CD4-positive, alpha-beta T cell (primary cell): ENCODE measurements at regions not wholly inside any gene's neighbourhood (a gene's known extent, or its start where the extent isn't known, plus 50 kb on each side); places are given as distances from the start of the nearest gene placed in this dataset.

Experiments
- ATAC-seq: fragments of 200-7000 bp; cut with Tn5 transposase; one replicate; pipeline ENCODE4 v1.10.0; 2022; ENCODE audit warnings: mild to moderate bottlenecking; ENCODE audit not compliant: poor library complexity
- CTCF ChIA-PET: fragments of 350-600 bp; sonication (Branson Sonifier 250); formaldehyde crosslinking; loops from one replicate; lab custom pipeline; 2021; ENCODE audit warnings: antibody characterized with exemption, inconsistent platforms; lab: Charles Lee
- POLR2A ChIA-PET: fragments of 350-600 bp; sonication (Branson Sonifier 250); formaldehyde crosslinking; loops from one replicate; lab custom pipeline; 2021; ENCODE audit warnings: antibody characterized with exemption, inconsistent platforms; lab: Charles Lee
- DNase-seq, 14 experiments: peaks; one replicate each; pipeline ENCODE4 v3.0.0-alpha.2; 2013 to 2020; ENCODE audit warnings: mixed read lengths in 2 of 14
- H3K27ac ChIP-seq, 2 donors: one replicate each; pipeline versions ENCODE4 v1.5.1 to v1.7.0; 2013; ENCODE audit warnings: low read length in 2 of 2, low read depth in 1 of 2, mild to moderate bottlenecking in 1 of 2
- H3K27me3 ChIP-seq, 2 experiments: 1 replicate in 1 of 2; 2 replicates in 1 of 2; pipeline versions ENCODE4 v1.6.1 to v1.7.0; 2013; ENCODE audit warnings: low read length in 2 of 2, control low read depth in 1 of 2, mild to moderate bottlenecking in 1 of 2, moderate library complexity in 1 of 2; ENCODE audit not compliant: insufficient read depth in 2 of 2, control insufficient read depth in 1 of 2
- H3K36me3 ChIP-seq: one replicate; pipeline ENCODE4 v1.6.1; 2013; ENCODE audit warnings: low read length, control low read depth; ENCODE audit not compliant: insufficient read depth
- H3K4me1 ChIP-seq: one replicate; pipeline ENCODE4 v1.6.1; 2013; ENCODE audit warnings: low read length, control low read depth; ENCODE audit not compliant: insufficient read depth
- H3K4me3 ChIP-seq: one replicate; pipeline ENCODE4 v1.5.1; 2013; ENCODE audit warnings: mild to moderate bottlenecking, low read length, moderate library complexity
- H3K9me3 ChIP-seq, 2 experiments: 1 replicate in 1 of 2; 2 replicates in 1 of 2; pipeline versions ENCODE4 v1.6.1 to v1.7.0; 2013; ENCODE audit warnings: low read length in 2 of 2, mild to moderate bottlenecking in 2 of 2, control low read depth in 1 of 2, moderate library complexity in 1 of 2; ENCODE audit not compliant: control insufficient read depth in 1 of 2, insufficient read depth in 1 of 2
- H3K27ac Mint-ChIP-seq: one replicate; pipeline ENCODE4 v1.8.0; 2020; ENCODE audit warnings: mixed read lengths
- H3K27me3 Mint-ChIP-seq: one replicate; pipeline ENCODE4 v1.8.0; 2021; ENCODE audit warnings: mixed read lengths
- H3K36me3 Mint-ChIP-seq: one replicate; pipeline ENCODE4 v1.8.0; 2021; ENCODE audit warnings: low read depth, mixed read lengths
- H3K4me1 Mint-ChIP-seq: one replicate; pipeline ENCODE4 v1.8.0; 2021; ENCODE audit warnings: low read depth, mixed read lengths
- H3K4me3 Mint-ChIP-seq: one replicate; pipeline ENCODE4 v1.8.0; 2020; ENCODE audit warnings: mild to moderate bottlenecking, mixed read lengths
- H3K9me3 Mint-ChIP-seq: one replicate; pipeline ENCODE4 v1.8.0; 2020; ENCODE audit warnings: mixed read lengths
- intact Hi-C, 2 experiments: fragments of 100-400 bp; cut with DNase I in 1 of 2; cut with micrococcal nuclease in 1 of 2; formaldehyde crosslinking; loops; one replicate each; pipeline versions ENCODE4 v1.15.1 to v1.9.0; 2023 to 2025; cut with DNase I, micrococcal nuclease
- TF ChIP-seq, protein P1 (sequence below): fragments of 200-600 bp; IDR thresholded peaks from one replicate; pipeline ENCODE4 v1.8.0; 2022; ENCODE audit warnings: antibody characterized with exemption, mild to moderate bottlenecking

DNA sequence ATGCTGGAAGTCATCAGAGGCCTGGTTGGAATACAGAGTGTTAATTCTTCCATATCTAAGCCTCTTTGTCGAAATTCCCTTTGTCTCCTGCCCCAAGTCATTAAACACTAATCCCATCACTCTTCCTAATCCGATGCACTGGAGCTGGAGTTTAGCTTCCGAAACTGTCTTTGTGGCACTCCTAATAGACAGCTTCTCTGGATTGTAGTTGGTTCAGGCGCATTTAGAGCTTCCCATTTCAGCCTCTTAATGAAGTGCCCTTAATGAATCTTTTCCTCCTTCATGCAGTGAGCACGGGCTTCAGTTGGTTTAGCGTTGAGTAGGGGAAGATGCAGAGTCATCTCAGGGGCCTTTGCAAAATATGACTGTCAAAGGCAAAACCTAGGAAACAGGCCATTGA, 72.2 kb upstream of the MEIS1 start:
- Mint-ChIP-seq H3K36me3 (no peaks in the 10 kb centered on the region), H3K4me3 (no peak overlapping the region), H3K4me1 (no peaks in the 10 kb centered on the region), H3K27me3 (no peaks in the 10 kb centered on the region), H3K9me3 (peaks cover 3% of the 10 kb centered on the region), H3K27ac (no peak overlapping the region)
- CTCF ChIA-PET: no interaction called here
- ATAC-seq (no peak), DNase-seq (no peak)
- intact Hi-C loops: no loop called here
- no peaks in the 10 kb centered on the region for H3K36me3 ChIP-seq
- no peaks in the 10 kb centered on the region for H3K4me1 ChIP-seq
- H3K27me3 ChIP-seq: no peaks in the 10 kb centered on the region
- H3K9me3 ChIP-seq: no peaks in the 10 kb centered on the region
- TF ChIP-seq, protein P1, sequence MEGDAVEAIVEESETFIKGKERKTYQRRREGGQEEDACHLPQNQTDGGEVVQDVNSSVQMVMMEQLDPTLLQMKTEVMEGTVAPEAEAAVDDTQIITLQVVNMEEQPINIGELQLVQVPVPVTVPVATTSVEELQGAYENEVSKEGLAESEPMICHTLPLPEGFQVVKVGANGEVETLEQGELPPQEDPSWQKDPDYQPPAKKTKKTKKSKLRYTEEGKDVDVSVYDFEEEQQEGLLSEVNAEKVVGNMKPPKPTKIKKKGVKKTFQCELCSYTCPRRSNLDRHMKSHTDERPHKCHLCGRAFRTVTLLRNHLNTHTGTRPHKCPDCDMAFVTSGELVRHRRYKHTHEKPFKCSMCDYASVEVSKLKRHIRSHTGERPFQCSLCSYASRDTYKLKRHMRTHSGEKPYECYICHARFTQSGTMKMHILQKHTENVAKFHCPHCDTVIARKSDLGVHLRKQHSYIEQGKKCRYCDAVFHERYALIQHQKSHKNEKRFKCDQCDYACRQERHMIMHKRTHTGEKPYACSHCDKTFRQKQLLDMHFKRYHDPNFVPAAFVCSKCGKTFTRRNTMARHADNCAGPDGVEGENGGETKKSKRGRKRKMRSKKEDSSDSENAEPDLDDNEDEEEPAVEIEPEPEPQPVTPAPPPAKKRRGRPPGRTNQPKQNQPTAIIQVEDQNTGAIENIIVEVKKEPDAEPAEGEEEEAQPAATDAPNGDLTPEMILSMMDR: no peak
- H3K4me3 ChIP-seq: no peak overlapping the region
- H3K27ac ChIP-seq: no peak overlapping the region
- POLR2A ChIA-PET: no interaction called here

DNA sequence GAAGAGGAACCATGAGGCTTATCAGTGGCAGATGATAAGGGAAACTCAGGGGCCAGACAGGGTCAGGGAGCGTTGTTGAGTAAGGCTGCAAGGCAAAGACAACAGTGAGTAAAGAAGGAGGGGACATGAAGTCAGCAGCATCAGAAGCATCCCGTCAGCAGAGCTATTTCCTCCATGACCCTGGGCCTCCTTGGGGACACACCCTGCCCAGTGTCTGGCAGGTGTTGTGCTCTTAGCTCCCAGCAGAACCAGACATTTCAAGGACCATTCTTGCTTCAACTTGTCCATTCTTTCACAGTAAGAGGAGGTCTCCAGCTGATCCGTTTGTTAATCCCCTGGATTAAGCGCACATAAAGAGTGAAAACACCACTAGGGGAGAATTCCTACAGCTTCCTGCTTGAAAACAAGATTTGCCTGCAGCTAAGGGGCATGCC, 88.7 kb upstream of the MEIS1 start:
- Histone ChIP-seq H3K36me3 (no peaks in the 10 kb centered on the region), H3K9me3 (peaks cover 0 to 1% of the 10 kb centered on the region in 2 experiments), H3K4me3 (no peak overlapping the region), H3K27me3 (no peaks in the 10 kb centered on the region), H3K27ac (no peak overlapping the region), H3K4me1 (no peaks in the 10 kb centered on the region)
- H3K9me3 Mint-ChIP-seq: peaks cover 6% of the 10 kb centered on the region
- intact Hi-C loops: no loop called here
- TF ChIP-seq, protein P1: no peak
- no peak overlapping the region for H3K27ac Mint-ChIP-seq
- ChIA-PET CTCF (no interaction called here), POLR2A (no interaction called here)
- no peak for DNase-seq
- H3K4me3 Mint-ChIP-seq: no peak overlapping the region
- ATAC-seq: no peak
- no peaks in the 10 kb centered on the region for H3K4me1 Mint-ChIP-seq
- no peaks in the 10 kb centered on the region for H3K27me3 Mint-ChIP-seq
- H3K36me3 Mint-ChIP-seq: no peaks in the 10 kb centered on the region

DNA sequence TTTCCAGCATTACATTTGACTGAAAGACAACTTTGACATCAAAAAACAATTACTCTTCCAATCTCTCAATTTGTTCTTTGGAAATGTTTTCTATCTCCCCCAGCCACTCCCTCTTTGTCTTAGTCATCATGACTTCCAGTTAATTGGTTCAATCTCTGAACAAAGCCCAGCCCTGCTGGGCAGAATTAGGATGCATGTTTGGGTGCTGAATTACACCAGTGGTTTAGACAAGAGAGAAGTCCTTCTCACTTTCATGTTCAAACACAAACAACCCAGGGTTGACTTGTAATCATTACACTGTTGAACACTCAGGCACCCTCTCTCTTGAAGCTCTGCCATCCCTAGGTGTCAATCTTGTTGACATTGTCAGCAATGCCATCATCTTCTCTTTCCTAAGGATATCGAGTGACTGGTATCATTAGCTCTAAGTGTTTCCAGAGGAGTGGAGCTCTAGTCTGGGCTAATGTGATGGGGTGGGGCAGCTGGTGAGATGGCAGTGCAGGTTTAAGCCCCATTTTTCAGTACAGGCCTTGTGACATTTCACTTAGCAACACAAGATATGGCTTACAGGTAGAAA, 90.8 kb upstream of the MEIS1 start:
- Histone ChIP-seq H3K4me1 (no peaks in the 10 kb centered on the region), H3K27me3 (no peaks in the 10 kb centered on the region), H3K36me3 (no peaks in the 10 kb centered on the region), H3K27ac (no peak overlapping the region), H3K9me3 (peaks cover 0 to 4% of the 10 kb centered on the region in 2 experiments), H3K4me3 (no peak overlapping the region)
- Mint-ChIP-seq H3K27ac (no peak overlapping the region), H3K9me3 (peaks cover 6% of the 10 kb centered on the region), H3K4me1 (no peaks in the 10 kb centered on the region), H3K27me3 (no peaks in the 10 kb centered on the region), H3K4me3 (no peak overlapping the region), H3K36me3 (no peaks in the 10 kb centered on the region)
- TF ChIP-seq, protein P1: no peak
- intact Hi-C loops: no loop called here
- DNase-seq (no peak), ATAC-seq (no peak)
- ChIA-PET CTCF (no interaction called here), POLR2A (no interaction called here)
